ENCODE measurements at regions not wholly inside any gene's neighbourhood (a gene's known extent, or its start where the extent isn't known, plus 50 kb on each side); places are given as distances from the start of the nearest gene placed in this dataset.

GRCh38 chr9:16191191-16191590 lies 638.3 kb downstream of the CCDC171 start:
- 100% methylated on average over 3 of the region's 3 CpGs for WGBS (ENCODE audit: missing lambda C conversion rate)
- TF ChIP-seq NPAS2 (CRISPR knock-in tag; IDR thresholded peaks at IDR 0.05; ENCODE audit: borderline replicate concordance) (no peak), HEYL (CRISPR knock-in tag; IDR thresholded peaks at IDR 0.05) (no peak), FOXS1 (CRISPR knock-in tag; IDR thresholded peaks at IDR 0.05) (no peak), ZFP36 (IDR thresholded peaks at IDR 0.05; ENCODE audit: borderline replicate concordance, partially characterized antibody) (no peak), MAX (IDR thresholded peaks at IDR 0.05) (no peak), KDM1A (IDR thresholded peaks at IDR 0.05; ENCODE audit: low read depth) (no peak), ELK1 (IDR thresholded peaks at IDR 0.05; ENCODE audit: low read depth, low read length) (no peak), REST (IDR thresholded peaks at IDR 0.05) (no peak), ZSCAN20 (CRISPR knock-in tag; IDR thresholded peaks at IDR 0.05) (no peak), CTCF (IDR thresholded peaks at IDR 0.05) (no peak), USF2 (IDR thresholded peaks at IDR 0.05) (no peak), BHLHE40 (IDR thresholded peaks at IDR 0.05; ENCODE audit: low read depth, low read length) (no peak), RAD21 (conservative IDR thresholded peaks at IDR 0.05 in 1 of 2, IDR thresholded peaks at IDR 0.05 in 1 of 2) (no peak), NFE2L2 (conservative IDR thresholded peaks at IDR 0.05; ENCODE audit: low read length) (no peak), ZC3H11A (IDR thresholded peaks at IDR 0.05) (no peak), MAFK (IDR thresholded peaks at IDR 0.05; ENCODE audit: partially characterized antibody) (no peak), TFCP2L1 (CRISPR knock-in tag; IDR thresholded peaks at IDR 0.05) (no peak), PBX3 (IDR thresholded peaks at IDR 0.05) (no peak), JUN (IDR thresholded peaks at IDR 0.05) (no peak), RCOR1 (IDR thresholded peaks at IDR 0.05; ENCODE audit: low read depth, low read length) (no peak)
- peaks cover 14% of the 10 kb centered on the region; the same call in 2 of the 3 replicates for H3K9me3 ChIP-seq
- H3K4me3 ChIP-seq, result no peak overlapping the region
- H3K27ac ChIP-seq, result peak overlapping the region; percentile 87 to 95
- peak overlapping the region; percentile 78 for H3K4me2 ChIP-seq
- H3K4me1 ChIP-seq, result peaks cover 31% of the 10 kb centered on the region
- DNase-seq (ENCODE audit: low read depth in 1 of 2, low spot score in 1 of 2) (no peak), FAIRE-seq (no peak), ATAC-seq (peak in 1 of 2 experiments; percentile 11; a peak in 3 of 6 replicates)
- CTCF ChIA-PET, result interaction anchor here (0.6 to 2.1 kb wide), 16 partner anchors 10 to 546 kb away, joined by 3 to 7 read pairs (median 4); no protein-coding TSS in a partner anchor
- POLR2A ChIA-PET, result no interaction called here
